LNCAP (cell line): ENCODE measurements at regions not wholly inside any gene's neighbourhood (a gene's known extent, or its start where the extent isn't known, plus 50 kb on each side); places are given as distances from the start of the nearest gene placed in this dataset.

Experiments
- CTCF ChIP-seq: fragments of 450-650 bp; IDR thresholded peaks from 2 replicates; pipeline ENCODE4 v1.5.1; 2017; ENCODE audit warnings: mild to moderate bottlenecking

- TF ChIP-seq CTCF = no peak
Observed at GRCh38 chr14:51546603-51547258, 105.0 kb upstream of the FRMD6 start.

- TF ChIP-seq CTCF = no peak
Observed at GRCh38 chr14:51547260-51547659, 104.5 kb upstream of the FRMD6 start.

GRCh38 chr14:51547701-51548100 lies 104.0 kb upstream of the FRMD6 start:
- no peak for TF ChIP-seq CTCF

GRCh38 chr14:51548187-51548586 lies 103.5 kb upstream of the FRMD6 start:
- no peak for TF ChIP-seq CTCF

GRCh38 chr14:51550636-51551035 lies 101.1 kb upstream of the FRMD6 start:
- no peak for TF ChIP-seq CTCF

GRCh38 chr14:51552275-51552674 lies 99.4 kb upstream of the FRMD6 start:
- no peak for TF ChIP-seq CTCF

- no peak for TF ChIP-seq CTCF
Observed at GRCh38 chr14:51552768-51553404, 98.8 kb upstream of the FRMD6 start.
